Posterior cingulate gyrus (tissue), 11 donors: ENCODE measurements at regions not wholly inside any gene's neighbourhood (a gene's known extent, or its start where the extent isn't known, plus 50 kb on each side); places are given as distances from the start of the nearest gene placed in this dataset.

Source experiments
- DNase-seq, 10 donors: peaks; one replicate each; pipeline versions ENCODE4 v3.0.0 to v3.0.0-alpha.2; 2020 to 2021; ENCODE audit warnings: mixed read lengths in 3 of 10
- intact Hi-C: fragments of 100-400 bp; cut with DNase I; formaldehyde crosslinking; loops from one replicate; pipeline ENCODE4 v1.15.1; 2023

DNA sequence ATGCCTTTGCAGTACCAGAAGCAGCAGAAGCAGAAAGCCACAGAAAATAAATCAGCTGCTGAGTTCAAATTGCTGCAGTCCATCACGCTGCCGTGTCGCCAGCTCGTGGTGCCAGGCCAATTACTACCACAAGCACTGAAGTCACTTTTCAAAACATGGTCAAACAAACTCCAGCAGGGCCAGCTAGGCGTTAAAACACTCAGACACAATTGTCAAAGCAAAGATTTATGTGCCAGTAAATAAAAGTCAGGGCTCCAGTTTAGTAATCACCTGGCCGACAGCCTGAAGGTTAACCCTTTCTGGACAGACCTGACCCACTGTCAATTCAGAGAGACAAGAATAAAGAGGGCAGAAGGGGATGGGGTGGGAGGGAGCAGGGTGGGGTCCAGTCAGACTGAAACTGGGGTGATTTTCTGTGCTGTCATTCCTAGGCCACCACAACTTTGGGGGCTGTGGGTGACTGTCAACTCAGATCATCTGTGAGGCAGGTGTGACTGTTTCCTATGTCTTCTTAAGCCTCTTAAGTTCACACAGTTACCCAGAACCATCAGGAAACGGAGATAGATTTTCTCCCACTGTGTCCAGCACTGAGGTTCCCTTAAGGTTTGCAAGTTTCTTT, 109.8 kb upstream of the FUT8 start:
- DNase-seq, result peak in 1 of 10 donors; percentile 24
- intact Hi-C loops, result no loop called here

DNA sequence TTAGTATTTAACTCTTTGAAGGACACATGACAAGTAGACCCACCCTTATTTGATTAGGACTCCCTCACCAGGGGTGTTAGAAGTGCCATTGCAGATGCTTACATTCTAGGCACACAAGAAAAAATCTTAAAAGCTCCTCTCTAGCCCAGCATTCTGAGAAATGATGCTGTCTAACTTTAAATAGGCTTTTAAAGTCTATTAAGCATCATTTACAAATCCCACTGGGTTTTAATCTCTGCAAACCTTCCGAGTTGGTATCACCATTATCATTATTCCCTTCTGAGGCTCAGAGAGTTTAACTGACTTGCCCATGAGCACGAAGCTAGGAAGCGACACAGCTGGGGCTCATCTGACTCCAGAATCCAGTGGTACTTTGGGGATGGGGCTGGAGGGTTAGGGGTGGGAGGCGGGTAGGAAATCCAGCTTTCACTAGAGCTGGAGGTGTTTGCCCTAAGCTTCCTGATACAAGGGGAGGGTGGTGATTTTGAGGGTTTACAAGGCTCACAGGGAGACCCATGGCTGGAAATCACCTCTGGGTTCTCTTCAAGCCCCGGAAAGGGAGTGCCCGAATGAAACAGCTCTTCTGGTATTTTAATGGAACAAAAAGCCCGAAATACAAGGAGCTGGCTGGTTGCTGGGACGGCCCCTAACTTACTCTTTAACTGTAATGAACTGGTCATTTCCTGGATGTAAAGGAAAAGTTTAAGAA, 109.2 kb upstream of the FUT8 start:
- no peak for DNase-seq
- intact Hi-C loops, result no loop called here

DNA sequence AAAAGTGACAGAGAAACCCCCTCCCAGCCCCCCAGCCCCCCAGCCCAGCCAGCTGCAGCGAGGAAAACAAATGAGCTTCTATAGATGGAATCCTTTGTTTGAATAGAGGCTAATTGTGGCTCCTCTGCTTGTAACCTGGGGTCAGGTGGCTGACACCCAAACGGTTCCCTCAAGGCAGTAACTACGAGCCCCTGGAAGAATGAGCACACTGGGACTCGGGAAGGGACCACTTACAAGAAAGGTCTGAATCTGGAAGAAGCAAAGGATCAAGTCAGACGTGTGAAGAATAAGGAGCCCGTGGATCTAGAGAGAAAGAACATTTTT, 108.7 kb upstream of the FUT8 start:
- intact Hi-C loops, result no loop called here
- no peak for DNase-seq

DNA sequence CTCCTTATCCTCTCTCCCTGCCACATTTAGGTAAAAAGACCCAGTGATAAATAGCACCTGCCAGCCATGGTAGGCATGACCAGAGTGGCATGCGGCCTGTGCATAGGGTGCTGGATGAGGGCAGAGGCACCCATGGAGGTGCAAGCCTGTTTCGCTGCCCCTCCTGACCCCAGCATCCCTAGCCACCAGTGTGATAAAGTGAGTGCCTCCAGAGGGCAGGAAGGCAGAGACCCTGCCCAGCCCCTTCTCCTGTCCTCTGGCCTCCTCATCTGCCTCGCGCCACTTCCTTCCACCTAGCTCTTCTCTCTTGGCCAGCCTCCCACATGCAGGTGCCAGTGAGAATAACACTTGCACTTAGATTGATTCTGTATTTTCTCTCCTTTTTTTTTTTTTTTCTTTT, 108.3 kb upstream of the FUT8 start:
- intact Hi-C loops, result no loop called here
- no peak for DNase-seq

DNA sequence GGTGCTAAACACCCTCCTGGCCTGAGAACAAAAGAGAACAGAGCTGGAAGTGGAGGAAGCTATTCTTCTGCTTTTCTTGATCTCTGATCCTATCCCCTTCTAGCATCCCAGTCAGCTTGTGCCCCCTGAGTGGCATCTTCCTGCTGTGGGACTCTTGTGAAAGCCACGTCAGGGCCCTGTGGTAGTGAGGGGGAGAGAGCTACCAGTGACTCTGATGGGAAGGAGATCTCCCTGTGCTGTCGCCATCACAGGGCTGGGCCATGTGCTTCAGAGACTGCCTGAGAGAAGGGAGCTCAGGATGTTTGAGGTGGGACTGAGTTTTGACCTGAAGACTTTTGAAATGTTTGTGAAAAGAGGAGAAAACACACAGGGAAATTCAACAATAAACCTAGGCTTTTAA, 107.6 kb upstream of the FUT8 start:
- DNase-seq, result no peak
- intact Hi-C loops, result no loop called here

DNA sequence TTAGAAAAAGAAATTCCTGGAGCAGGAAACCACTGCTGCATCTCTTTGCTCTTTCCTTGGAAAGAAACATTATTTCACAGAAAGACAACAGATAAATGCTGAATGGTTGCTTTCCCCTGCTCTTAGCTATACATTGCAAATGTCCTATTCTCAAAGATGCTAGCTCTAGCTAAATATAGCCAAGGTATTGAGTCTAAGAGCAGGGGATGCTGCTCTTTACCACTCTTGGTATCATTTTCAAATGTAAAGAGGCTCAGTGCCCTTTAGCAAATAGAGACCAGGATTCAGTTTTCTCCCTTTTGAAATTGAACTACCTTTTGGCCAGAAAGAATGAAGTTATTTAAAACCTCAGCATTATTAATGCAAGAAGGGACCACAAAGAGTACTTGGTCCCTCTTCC, 104.0 kb upstream of the FUT8 start:
- DNase-seq, result no peak
- intact Hi-C loops, result no loop called here

DNA sequence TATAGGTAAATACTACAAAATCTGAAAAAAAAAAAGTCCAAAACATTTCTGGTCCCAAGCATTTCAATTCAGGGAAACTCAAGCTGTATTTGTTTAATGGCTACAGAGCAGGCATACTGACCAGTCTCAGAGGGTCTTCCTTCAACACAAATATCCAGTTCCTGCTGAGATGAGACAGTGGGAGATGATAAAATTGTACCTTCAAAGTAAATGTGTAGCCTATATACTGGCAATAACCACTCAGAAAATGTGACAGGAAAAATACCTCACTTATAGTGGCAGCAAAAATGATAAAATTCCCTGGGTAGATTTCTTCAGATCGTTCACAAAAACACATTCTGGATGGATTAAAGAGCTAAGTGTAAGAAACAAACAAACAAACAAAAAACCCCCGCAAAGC, 102.0 kb upstream of the FUT8 start:
- no peak for DNase-seq
- intact Hi-C loops, result no loop called here

DNA sequence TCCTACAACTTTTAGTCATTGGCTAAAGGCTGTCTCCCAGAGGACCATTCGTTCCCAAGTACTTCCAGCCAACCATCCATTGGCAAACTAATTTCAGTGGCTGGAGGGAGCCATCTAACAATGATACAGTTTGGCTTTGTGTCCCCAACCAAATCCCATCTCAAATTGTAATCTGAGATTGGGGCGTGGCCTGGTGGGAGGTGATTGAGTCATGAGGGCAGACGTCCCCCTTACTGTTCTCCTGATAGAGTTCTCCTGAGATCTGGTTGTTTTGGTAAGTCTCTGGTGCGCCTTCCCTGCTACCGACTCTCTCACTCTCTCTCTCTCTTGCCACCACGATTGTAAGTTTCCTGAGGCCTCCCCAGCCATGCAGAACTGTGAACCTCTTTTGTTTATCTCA, 99.7 kb upstream of the FUT8 start:
- intact Hi-C loops, result no loop called here
- DNase-seq, result no peak

DNA sequence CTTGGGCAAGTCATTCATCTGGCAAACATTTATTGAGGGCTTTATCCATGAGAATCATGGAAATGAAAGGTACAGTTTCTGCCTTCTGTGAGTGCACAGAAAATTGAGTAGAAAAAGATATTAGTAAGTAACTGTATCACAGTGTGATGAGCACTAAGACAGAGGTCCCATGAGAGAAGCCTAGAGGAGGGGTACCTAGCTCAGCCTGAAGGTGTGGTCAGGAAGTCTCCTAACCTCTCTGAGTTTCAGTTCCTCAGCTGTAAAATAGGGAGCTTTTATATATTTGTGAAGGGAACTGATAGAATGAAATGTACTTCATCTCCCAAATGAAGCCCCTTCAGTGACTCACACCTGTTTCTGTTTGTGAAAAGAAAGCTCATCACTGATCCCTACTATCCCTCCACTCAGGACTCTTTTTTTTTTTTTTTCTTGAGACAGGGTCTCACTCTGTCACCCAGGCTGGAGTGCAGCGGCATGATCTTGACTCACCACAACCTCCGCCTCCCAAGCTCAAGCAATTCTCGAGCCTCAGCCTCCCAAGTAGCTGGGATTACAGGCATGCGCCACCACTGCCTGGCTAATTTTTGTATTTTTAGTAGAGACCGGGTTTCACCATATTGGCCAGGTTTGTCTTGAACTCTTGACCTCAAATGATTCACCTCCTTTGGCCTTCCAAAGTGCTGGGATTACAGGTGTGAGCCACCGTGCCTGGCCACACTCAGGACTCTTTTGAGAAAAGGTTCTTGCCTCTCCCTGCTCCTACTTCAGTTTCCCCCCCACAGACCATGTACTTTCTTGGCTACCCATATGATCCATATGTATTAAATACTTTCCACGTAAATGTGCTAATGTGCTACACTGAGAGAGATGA, 93.7 kb upstream of the FUT8 start:
- intact Hi-C loops, result no loop called here

DNA sequence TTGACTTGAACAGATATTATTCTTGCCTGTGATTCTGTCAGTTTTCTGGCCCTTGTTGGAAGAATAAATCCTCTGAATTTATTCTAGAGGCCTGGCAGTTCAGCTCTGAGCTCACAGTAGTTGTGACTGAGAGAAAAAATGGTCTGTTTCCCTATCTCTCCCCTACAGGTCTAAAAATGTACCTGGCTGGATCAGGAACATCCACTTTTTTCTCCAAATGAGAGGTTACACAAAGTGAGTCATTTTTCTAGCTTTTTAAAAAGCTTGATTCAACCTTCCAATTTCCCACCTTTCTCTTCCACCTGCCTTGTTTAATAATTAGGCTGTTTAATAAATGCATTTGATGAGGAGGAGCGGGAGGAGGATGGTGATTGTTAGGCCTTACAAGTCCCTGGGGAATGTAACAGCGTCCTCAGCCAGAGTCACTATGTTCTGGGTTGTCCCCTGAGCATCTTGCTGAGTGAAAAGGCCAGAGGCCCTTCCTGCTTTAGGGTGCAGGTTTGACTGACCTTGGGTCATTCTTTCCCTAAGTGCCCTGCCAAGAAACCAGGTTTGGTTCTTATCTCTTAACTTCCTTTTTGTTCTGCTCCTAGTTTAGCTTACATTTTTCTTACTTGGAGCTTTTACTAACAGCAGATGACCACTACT, 91.7 kb upstream of the FUT8 start:
- intact Hi-C loops, result no loop called here
- no peak for DNase-seq

More for the DNA sequence above, 93.7 kb upstream of the FUT8 start:
- DNase-seq, result no peak

DNA sequence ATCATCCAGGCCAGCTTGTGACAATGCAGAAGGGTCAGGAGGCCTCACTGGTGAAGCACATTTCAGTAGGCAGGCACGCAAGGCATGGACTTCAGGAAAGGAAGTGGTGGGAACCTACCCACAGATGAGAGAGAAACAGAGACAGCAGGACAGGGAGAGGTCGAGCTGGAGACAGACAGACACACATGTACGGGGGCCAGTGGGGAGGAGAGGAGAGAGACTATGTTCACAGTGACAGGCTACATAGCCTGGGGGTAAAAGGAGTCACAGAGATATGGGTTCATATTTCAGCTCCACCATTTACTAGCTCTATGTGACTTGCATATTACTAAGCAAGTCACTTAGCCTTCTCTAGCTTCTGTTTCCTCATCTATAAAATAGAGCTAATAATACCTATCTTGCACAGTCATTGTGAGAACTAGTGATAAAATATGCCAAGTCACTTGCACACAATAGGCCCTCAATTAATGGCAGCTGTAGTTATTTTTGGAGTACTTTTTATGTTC, 91.1 kb upstream of the FUT8 start:
- DNase-seq, result no peak

DNA sequence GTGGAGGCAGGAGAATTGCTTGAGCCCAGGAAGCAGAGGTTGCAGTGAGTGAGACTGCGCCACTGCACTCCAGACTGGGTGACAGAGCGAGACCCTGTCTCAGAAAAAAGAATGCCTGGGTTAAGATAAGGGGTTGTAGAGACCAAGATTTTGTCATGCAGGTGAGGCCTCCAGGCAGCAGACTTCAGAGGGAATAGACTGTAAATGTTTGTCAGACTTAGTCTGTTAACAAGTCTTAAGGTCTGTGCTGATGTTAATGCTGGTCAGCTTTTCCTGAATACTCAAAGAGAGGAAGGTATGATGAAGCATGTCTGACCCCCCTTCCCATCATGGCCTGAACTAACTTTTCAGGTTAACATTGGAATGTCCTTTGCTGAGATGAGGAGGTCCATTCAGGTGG, 83.0 kb upstream of the FUT8 start:
- intact Hi-C loops, result no loop called here
- no peak for DNase-seq

More for the DNA sequence above, 91.1 kb upstream of the FUT8 start:
- intact Hi-C loops, result no loop called here

DNA sequence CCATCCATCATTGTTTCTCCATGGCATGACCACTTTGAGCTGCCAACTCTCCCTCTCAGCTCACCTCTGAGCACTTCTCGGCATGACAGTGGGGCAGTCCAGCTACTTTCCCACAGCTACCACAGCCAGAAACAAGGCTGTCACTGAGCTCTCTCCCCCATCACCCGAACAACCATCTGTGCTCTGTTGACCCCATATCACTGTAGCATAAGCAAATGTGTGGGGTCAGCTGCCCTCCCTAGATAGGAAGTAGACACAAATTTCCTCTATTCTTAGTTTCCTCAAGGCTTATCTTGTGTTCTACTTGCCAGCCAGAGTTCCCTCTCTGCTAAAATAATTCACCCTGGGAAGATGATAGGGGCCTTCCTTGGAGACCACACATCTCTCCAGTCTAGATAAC, 82.6 kb upstream of the FUT8 start:
- no peak for DNase-seq
- intact Hi-C loops, result no loop called here

DNA sequence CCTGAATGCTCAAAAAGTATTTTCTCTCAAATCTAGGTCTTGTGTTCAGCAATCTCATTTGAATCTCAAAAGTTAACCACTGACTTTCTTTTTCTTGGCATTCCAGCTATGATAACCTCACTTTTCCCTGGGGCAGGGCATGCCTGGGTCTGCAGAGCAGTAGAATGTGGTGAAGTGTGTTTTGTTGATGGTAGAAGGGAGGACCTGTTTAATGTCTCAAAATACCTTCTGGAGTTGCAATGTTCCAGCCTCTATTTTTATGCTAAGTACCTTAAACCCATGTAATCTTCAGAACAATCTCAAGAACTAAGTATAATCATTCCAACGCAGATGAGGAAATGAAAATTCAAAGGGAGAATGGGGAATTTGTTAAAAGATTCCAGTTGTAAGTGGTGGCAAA, 82.1 kb upstream of the FUT8 start:
- intact Hi-C loops, result no loop called here
- no peak for DNase-seq

DNA sequence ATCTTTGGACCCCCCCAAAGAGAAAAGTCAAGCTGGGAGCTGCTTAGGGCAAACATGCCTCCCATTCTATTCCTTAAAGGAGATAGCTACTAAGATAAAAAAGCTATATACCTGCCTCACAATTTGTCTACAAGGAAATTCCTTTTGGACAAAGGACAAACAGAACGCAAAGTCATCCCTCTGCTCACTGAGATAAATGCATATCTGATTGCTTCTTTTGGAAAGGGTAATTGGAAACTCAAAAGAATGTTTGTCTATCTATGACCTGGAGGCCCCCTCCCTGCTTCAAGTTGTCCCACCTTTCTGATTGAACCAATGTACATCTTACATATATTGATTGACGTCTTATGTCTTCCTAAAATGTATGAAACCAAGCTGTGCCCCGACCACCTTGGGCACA, 80.9 kb upstream of the FUT8 start:
- intact Hi-C loops, result no loop called here
- DNase-seq, result no peak

DNA sequence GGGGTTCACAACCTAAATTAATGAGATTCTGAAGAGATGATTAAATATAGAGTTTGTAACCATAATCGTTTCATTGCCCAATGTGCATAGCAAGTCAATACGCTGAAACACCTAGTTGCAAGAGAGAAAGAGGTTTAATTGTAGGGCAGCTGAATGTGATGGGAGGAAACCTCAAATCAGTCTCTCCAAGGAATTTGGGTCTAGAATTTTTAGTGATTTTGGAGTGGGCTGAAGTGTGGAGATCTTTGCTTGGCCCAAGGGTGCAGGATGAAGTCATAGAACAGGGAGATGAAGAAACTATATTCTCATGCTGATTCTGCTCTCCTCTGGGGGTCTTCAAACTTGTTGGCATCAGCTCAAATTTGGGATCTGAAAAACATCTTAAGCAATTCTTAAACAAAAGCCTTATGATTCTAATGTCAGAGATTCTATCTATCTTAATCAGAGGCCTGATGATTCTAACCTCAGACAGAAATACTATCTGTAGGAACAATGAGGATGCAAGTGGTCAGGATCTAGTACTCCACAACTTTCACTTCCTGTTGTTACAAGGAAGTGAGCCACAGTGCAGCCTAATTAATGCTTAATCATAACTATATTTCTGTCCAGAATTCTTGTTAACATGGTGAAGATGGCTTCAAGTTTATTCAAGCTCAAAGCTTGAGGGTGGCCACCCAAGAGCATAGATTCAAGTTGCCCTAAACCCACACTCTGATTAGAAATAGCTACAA, 80.2 kb upstream of the FUT8 start:
- intact Hi-C loops, result no loop called here
- no peak for DNase-seq

DNA sequence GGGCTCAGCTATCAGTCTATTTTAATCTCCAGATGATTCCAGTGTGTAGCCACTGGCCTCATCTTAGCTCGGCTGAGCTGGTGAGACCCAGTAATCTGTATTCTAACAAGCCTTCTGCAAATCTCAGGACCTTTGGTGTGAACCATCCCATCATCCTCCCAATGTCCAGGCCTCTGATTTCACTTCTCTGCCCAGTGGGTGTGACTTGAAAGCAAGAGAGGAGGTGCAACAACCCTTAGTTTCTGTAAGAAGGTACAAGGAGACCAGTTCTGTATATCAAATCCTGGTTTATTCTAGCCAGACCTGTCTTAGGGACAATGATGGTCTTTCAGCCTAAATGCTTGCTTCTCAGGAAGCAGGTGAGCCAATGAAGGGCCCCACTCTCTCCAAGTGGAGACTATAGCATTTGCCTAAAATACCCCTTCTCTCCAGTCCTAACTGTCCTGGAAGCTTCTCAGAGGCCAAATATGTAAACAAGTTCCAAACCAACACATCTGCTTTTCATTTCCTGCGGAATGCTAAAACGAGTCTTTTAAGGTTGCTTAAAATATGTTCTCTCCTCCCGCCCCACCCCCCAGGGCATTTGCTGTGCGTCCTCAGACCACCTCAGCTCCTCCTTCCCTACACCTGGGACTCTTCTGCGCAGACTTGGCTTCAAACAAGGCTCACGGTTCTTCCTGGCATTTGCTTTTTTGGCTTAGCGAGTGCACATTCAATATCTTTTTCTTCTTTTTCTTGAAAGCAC, 78.4 kb upstream of the FUT8 start:
- intact Hi-C loops, result no loop called here
- no peak for DNase-seq

DNA sequence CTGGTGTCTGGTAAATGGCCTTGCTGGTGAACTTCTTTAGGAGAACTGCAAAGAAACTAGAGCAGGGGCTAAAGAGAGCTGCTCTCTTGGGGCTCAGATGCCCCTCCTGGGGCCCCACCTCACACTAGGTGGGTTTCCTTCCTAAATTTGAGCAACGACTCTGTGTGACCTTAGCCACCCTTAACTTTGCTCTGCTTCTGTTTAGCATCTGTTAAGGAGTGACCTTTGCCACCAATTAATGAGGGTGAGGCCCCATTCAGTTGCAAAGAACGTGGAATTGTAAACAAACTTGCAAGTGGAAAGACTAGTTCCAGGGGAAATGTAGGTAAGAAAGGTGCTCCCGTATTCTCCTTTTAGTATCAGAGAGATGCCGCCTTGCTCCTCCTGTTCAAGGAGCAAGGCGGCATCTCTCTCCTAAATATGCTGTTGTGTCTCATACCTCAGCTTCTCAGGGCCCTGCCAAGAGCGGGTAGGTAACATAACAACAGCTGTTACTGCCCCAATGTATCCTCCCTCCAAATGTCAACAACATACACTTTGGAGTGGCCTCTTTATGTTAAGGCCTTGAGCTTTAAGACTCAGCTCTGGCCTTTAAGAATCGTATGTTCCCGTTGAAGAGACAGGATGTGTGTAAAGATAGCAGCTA, 77.6 kb upstream of the FUT8 start:
- intact Hi-C loops, result no loop called here

DNA sequence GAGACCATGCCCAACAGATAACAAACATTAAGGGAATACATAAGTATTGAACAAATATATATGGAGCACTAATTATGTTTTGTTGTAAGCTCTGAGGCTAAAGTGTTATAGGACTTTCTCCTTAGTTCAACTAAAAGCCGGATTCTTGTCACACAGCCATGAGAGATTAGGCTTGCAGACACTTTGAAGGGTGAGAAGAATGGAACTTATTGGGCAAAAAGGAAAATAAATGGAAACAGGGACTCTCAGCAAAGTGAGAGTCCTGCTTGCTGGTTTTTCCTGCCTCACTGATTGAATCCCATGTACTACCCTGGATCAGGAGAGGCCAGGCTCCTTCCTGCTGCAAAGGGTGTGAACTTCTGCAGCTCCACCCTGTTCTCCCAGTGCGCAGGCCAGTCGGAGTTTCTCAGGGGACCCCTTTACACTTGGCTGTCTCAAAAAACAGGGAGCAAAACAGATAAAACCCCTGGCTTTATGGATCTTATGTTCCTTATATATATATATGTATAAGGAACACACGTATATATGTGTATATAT, 77.1 kb upstream of the FUT8 start:
- intact Hi-C loops, result no loop called here

More for the DNA sequence above, 77.6 kb upstream of the FUT8 start:
- DNase-seq, result no peak

More for the DNA sequence above, 77.1 kb upstream of the FUT8 start:
- DNase-seq, result no peak
